Skeletal muscle satellite cell (primary cell): ENCODE measurements at regions not wholly inside any gene's neighbourhood (a gene's known extent, or its start where the extent isn't known, plus 50 kb on each side); places are given as distances from the start of the nearest gene placed in this dataset.

Experiments
- H3K27me3 ChIP-seq: 2 replicates; pipeline ENCODE4 v1.7.0; 2013; ENCODE audit warnings: low read length; ENCODE audit not compliant: control insufficient read depth, insufficient read depth
- H3K36me3 ChIP-seq: 2 replicates; pipeline ENCODE4 v1.7.0; 2013; ENCODE audit warnings: mild to moderate bottlenecking, control low read depth, low read length; ENCODE audit not compliant: insufficient read depth
- H3K4me1 ChIP-seq: 2 replicates; pipeline ENCODE4 v1.7.0; 2013; ENCODE audit warnings: low read length; ENCODE audit not compliant: control insufficient read depth, insufficient read depth
- H3K4me2 ChIP-seq: 2 replicates; pipeline ENCODE4 v1.7.0; 2013; ENCODE audit warnings: mild to moderate bottlenecking, low read length
- H3K4me3 ChIP-seq: 2 replicates; pipeline ENCODE4 v1.7.0; 2013; ENCODE audit warnings: low read length
- H3K9ac ChIP-seq: 2 replicates; pipeline ENCODE4 v1.7.0; 2013; ENCODE audit warnings: mild to moderate bottlenecking, low read depth, low read length, moderate library complexity
- H3K9me3 ChIP-seq: replicated peaks from 2 replicates; pipeline ENCODE4 v1.7.0; 2013; ENCODE audit warnings: mild to moderate bottlenecking, control low read depth, low read length

- Histone ChIP-seq H3K4me2 (no peak overlapping the region), H3K4me3 (no peak overlapping the region), H3K27me3 (no peaks in the 10 kb centered on the region), H3K9me3 (no peaks in the 10 kb centered on the region), H3K4me1 (no peaks in the 10 kb centered on the region), H3K9ac (no peak overlapping the region), H3K36me3 (no peaks in the 10 kb centered on the region)
These were observed 53.1 kb upstream of the HMCN1 start for GRCh38 chr1:185681034-185681633.

GRCh38 chr1:185680453-185680852, 53.7 kb upstream of the HMCN1 start:
- no peak overlapping the region for H3K4me3 ChIP-seq
- no peaks in the 10 kb centered on the region for H3K36me3 ChIP-seq
- no peaks in the 10 kb centered on the region for H3K9me3 ChIP-seq
- H3K9ac ChIP-seq, result no peak overlapping the region
- H3K27me3 ChIP-seq, result no peaks in the 10 kb centered on the region
- no peak overlapping the region for H3K4me2 ChIP-seq
- H3K4me1 ChIP-seq, result no peaks in the 10 kb centered on the region

DNA sequence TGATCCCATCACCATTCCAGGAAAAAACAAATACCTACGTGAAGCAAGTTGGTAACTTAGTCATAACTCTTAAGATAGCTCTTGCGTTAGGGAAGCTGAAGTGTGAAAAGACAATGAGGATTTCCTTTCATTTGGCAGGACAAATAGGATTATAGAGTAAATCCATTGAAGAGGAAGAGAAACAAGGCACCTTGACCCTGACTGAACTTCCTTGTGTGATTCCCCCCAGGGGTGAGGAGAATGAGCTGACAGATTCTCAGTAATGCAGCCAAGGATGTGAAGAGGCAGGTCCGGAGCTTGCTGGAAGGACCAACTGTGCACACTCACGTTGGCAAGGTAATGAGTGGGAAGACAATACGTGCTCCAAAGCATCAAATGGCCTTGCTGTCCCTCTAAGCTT, 55.0 kb upstream of the HMCN1 start:
- Histone ChIP-seq H3K36me3 (no peaks in the 10 kb centered on the region), H3K27me3 (no peaks in the 10 kb centered on the region), H3K4me2 (no peak overlapping the region)

GRCh38 chr1:185676969-185677368, 57.2 kb upstream of the HMCN1 start:
- Histone ChIP-seq H3K4me2 (no peak overlapping the region), H3K4me1 (no peaks in the 10 kb centered on the region), H3K36me3 (no peaks in the 10 kb centered on the region), H3K4me3 (no peak overlapping the region), H3K9ac (no peak overlapping the region), H3K27me3 (no peaks in the 10 kb centered on the region), H3K9me3 (no peaks in the 10 kb centered on the region)

More for the DNA sequence above, 55.0 kb upstream of the HMCN1 start:
- Histone ChIP-seq H3K4me3 (no peak overlapping the region), H3K9ac (no peak overlapping the region), H3K9me3 (no peaks in the 10 kb centered on the region), H3K4me1 (no peaks in the 10 kb centered on the region)

DNA sequence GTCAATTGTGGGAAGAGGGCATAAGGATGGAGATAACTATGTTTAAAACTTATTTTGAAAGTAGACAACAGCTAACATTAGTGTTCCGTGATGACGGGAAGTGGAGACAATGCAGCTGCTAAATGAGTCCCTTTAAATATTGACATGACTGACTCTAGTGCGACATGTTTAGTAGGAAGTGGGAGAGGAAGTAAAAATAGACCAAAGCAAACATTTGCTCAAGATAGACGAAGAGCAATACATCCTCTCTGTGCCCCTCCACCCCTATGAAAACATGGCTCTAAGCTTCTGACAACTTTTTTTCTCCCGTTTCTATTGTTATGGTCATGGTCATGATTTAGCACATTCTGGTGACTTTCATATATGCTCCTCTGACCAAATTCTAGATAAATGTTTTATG, 60.0 kb upstream of the HMCN1 start:
- H3K27me3 ChIP-seq, result no peaks in the 10 kb centered on the region
- no peaks in the 10 kb centered on the region for H3K9me3 ChIP-seq
- no peak overlapping the region for H3K9ac ChIP-seq
- no peak overlapping the region for H3K4me2 ChIP-seq
- no peaks in the 10 kb centered on the region for H3K4me1 ChIP-seq
- H3K4me3 ChIP-seq, result no peak overlapping the region
- no peaks in the 10 kb centered on the region for H3K36me3 ChIP-seq

DNA sequence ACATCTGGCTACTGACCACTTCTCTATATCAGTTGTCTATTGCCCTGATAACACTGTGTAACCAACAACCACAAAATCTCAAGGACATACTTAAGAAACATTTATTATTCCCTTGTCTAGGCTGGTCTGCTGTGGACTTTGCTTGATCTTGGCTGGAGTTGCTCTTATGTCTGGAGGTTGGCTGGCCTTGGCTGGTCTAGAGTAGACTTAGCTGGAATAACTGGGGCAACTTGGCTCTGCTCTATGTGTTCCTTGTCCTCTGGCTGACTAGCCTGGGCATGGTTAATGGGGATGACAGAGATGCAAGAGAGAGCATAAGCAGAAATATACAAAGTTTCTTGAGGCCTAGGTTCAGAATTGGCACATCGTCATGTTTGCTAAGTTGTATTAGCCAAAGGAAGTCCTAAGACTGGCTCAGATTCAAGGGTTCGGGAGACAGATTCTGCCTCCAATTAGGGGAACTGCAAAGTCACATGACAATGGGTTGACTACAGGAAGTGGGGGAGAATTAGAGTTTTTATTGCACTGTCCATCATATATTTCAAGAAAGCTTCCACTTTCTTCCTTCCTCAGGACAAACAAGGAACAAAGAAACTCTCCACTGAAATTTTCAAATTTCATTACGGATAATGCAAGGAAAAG, 61.4 kb upstream of the HMCN1 start:
- H3K4me2 ChIP-seq, result no peak overlapping the region
- H3K9me3 ChIP-seq, result no peaks in the 10 kb centered on the region
- H3K27me3 ChIP-seq, result no peaks in the 10 kb centered on the region
- H3K4me1 ChIP-seq, result no peaks in the 10 kb centered on the region
- no peak overlapping the region for H3K9ac ChIP-seq
- no peak overlapping the region for H3K4me3 ChIP-seq
- no peaks in the 10 kb centered on the region for H3K36me3 ChIP-seq

DNA sequence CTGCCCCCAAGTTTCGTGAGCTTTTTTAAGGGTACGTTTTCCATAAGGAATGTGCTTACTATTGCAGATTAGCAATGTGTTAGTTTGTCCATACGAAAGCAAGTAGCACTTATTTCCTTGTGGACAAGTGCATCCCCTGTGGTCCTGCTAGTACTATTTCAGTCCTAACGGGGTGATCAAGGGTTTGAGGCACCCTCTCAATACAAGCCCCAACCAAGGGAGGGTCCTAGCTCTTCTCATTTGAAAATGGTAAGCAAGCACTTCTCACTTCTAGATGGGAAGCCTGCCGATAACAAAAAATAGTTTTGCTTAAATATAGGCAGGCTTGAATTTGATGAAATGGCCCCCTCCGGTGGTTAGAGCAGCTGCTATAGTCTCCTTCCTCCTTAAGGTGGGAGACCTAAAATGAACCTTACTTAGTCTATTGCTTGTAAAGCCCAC, 64.0 kb upstream of the HMCN1 start:
- Histone ChIP-seq H3K27me3 (no peaks in the 10 kb centered on the region), H3K36me3 (no peaks in the 10 kb centered on the region), H3K4me2 (no peak overlapping the region), H3K9ac (no peak overlapping the region), H3K4me1 (no peaks in the 10 kb centered on the region), H3K9me3 (no peaks in the 10 kb centered on the region), H3K4me3 (no peak overlapping the region)

GRCh38 chr1:185668013-185668412, 66.2 kb upstream of the HMCN1 start:
- Histone ChIP-seq H3K9me3 (no peaks in the 10 kb centered on the region), H3K4me2 (no peak overlapping the region), H3K4me1 (no peaks in the 10 kb centered on the region), H3K27me3 (no peaks in the 10 kb centered on the region), H3K36me3 (no peaks in the 10 kb centered on the region), H3K4me3 (no peak overlapping the region), H3K9ac (no peak overlapping the region)

DNA sequence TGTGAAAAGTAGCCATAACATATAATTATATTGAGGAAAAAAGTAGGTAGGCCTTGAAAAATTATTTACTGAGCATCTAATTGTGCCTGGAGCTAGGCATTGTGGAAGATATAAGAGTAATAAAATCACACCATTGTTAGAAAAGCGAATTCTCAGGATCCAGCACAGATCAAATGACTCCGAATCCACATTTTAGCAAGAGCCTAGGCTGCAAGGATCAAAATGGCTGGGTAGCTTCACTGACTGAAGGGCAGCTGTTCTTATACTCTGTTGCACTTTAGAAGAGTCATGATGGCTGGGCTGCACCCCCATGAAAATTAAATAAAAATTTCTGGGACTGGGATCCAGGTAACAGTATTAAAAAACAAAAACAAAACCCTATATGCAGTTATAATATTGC, 67.6 kb upstream of the HMCN1 start:
- H3K9me3 ChIP-seq, result no peaks in the 10 kb centered on the region
- H3K4me2 ChIP-seq, result no peak overlapping the region
- H3K36me3 ChIP-seq, result no peaks in the 10 kb centered on the region
- H3K4me1 ChIP-seq, result no peaks in the 10 kb centered on the region
- H3K4me3 ChIP-seq, result no peak overlapping the region
- H3K9ac ChIP-seq, result no peak overlapping the region
- no peaks in the 10 kb centered on the region for H3K27me3 ChIP-seq

DNA sequence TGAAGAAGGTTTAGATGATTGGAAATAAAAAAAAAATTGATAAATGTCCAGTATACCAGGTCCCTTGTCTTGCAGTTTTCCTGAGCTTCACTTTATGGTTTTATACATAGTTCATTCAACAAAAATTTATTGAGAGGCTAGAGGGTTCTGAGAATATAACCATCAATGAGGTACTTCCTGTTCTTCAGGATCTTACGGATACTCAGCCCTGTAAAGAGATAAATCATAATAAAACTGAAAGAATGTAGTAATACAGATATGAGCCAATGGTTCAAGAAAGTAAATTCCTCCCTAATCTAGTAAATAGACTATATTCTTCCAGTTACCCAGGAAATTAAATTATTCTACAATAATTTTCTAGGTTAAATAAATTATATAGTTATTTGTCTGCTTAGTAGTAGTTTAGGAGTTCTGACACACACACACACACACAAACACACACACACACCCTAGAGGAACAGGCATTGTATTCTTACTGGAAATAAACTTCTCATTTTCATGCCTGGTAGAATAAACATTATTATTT, 70.4 kb upstream of the HMCN1 start:
- Histone ChIP-seq H3K27me3 (no peaks in the 10 kb centered on the region), H3K36me3 (no peaks in the 10 kb centered on the region), H3K4me2 (no peak overlapping the region), H3K4me3 (no peak overlapping the region), H3K9ac (no peak overlapping the region), H3K9me3 (no peaks in the 10 kb centered on the region), H3K4me1 (no peaks in the 10 kb centered on the region)

DNA sequence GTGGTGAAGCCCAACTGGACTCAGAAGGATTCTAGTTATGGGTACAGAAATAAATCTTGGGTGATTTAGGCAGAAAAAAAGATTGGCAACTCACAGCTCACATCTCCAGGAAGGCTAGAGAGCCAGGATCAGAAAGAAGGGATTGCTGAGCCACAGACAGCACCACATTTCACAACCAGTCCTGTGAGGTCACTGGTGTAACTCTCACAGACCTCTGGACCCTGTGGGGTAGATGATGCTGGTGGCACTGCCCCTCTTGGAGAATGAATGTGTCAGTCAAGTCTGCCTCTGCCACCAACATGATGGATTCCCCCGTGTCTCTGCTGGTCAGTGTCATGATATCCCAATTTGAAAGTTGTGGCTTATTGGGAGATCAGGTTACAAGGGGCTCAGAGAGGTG, 70.9 kb upstream of the HMCN1 start:
- H3K9ac ChIP-seq, result no peak overlapping the region
- no peaks in the 10 kb centered on the region for H3K36me3 ChIP-seq
- H3K27me3 ChIP-seq, result no peaks in the 10 kb centered on the region
- H3K9me3 ChIP-seq, result no peaks in the 10 kb centered on the region
- H3K4me1 ChIP-seq, result no peaks in the 10 kb centered on the region
- no peak overlapping the region for H3K4me3 ChIP-seq
- H3K4me2 ChIP-seq, result no peak overlapping the region

GRCh38 chr1:185661971-185662370, 72.2 kb upstream of the HMCN1 start:
- Histone ChIP-seq H3K4me2 (no peak overlapping the region), H3K9ac (no peak overlapping the region), H3K36me3 (no peaks in the 10 kb centered on the region), H3K27me3 (no peaks in the 10 kb centered on the region), H3K9me3 (no peaks in the 10 kb centered on the region), H3K4me3 (no peak overlapping the region), H3K4me1 (no peaks in the 10 kb centered on the region)
